Fibroblast of gingiva (primary cell): ENCODE measurements at regions not wholly inside any gene's neighbourhood (a gene's known extent, or its start where the extent isn't known, plus 50 kb on each side); places are given as distances from the start of the nearest gene placed in this dataset.
"Not testable (repeated sequence)": the region's sequence is repeated elsewhere in the genome, so short reads cannot be mapped to it uniquely, and the experiment has no call there.

Experiments
- DNase-seq: peaks from one replicate; pipeline ENCODE4 v3.0.0-alpha.2; 2011; ENCODE audit warnings: low read depth

GRCh38 chr2:8424997-8425900 lies 256.6 kb upstream of the ID2 start:
- DNase-seq: no peak

- no peak for DNase-seq
These were observed 255.3 kb upstream of the ID2 start for GRCh38 chr2:8426550-8426949.

- no peak for DNase-seq
These were observed 254.6 kb upstream of the ID2 start for GRCh38 chr2:8427211-8427610.

GRCh38 chr2:8430628-8431027 lies 251.2 kb upstream of the ID2 start:
- DNase-seq: no peak

GRCh38 chr2:8431446-8432125 lies 250.3 kb upstream of the ID2 start:
- no peak for DNase-seq

GRCh38 chr2:8432706-8433336 lies 249.0 kb upstream of the ID2 start:
- no peak for DNase-seq

GRCh38 chr2:8433390-8433789 lies 248.5 kb upstream of the ID2 start:
- DNase-seq: no peak

- DNase-seq: no peak
These were observed 246.2 kb upstream of the ID2 start for GRCh38 chr2:8435608-8436007.

GRCh38 chr2:8436585-8436984 lies 245.3 kb upstream of the ID2 start:
- DNase-seq: no peak

- DNase-seq: no peak
These were observed 244.5 kb upstream of the ID2 start for GRCh38 chr2:8437228-8437948.

- DNase-seq: no peak
These were observed 243.9 kb upstream of the ID2 start for GRCh38 chr2:8437949-8438400.

- DNase-seq: no peak
These were observed 243.4 kb upstream of the ID2 start for GRCh38 chr2:8438476-8438875.

- DNase-seq: no peak
These were observed 242.9 kb upstream of the ID2 start for GRCh38 chr2:8438996-8439395.

GRCh38 chr2:8440029-8440778 lies 241.7 kb upstream of the ID2 start:
- no peak for DNase-seq

- no peak for DNase-seq
These were observed 240.5 kb upstream of the ID2 start for GRCh38 chr2:8441371-8441770.

GRCh38 chr2:8441986-8442385 lies 239.9 kb upstream of the ID2 start:
- DNase-seq: no peak

GRCh38 chr2:8442833-8443486 lies 238.9 kb upstream of the ID2 start:
- no peak for DNase-seq

GRCh38 chr2:8445580-8445979 lies 236.3 kb upstream of the ID2 start:
- no peak for DNase-seq

GRCh38 chr2:8446751-8447150 lies 235.1 kb upstream of the ID2 start:
- DNase-seq: not testable (repeated sequence)

- DNase-seq: no peak
These were observed 234.1 kb upstream of the ID2 start for GRCh38 chr2:8447610-8448221.
